Fibroblast of upper back skin (primary cell): ENCODE measurements at regions not wholly inside any gene's neighbourhood (a gene's known extent, or its start where the extent isn't known, plus 50 kb on each side); places are given as distances from the start of the nearest gene placed in this dataset.

Experiments used
- DNase-seq: peaks from one replicate; pipeline ENCODE4 v3.0.0-alpha.2; 2013

- DNase-seq, result no peak
Measured at GRCh38 chr11:115787302-115787701, 283.1 kb upstream of the CADM1 start.

GRCh38 chr11:115784796-115785521, 280.7 kb upstream of the CADM1 start:
- peak; percentile 15 for DNase-seq

GRCh38 chr11:115780646-115781362, 276.6 kb upstream of the CADM1 start:
- DNase-seq, result no peak

- no peak for DNase-seq
Measured at GRCh38 chr11:115778928-115779650, 274.9 kb upstream of the CADM1 start.

GRCh38 chr11:115776916-115777315, 272.7 kb upstream of the CADM1 start:
- no peak for DNase-seq

GRCh38 chr11:115775846-115776245, 271.6 kb upstream of the CADM1 start:
- no peak for DNase-seq

GRCh38 chr11:115774756-115775155, 270.5 kb upstream of the CADM1 start:
- no peak for DNase-seq

- no peak for DNase-seq
Measured at GRCh38 chr11:115769891-115770290, 265.7 kb upstream of the CADM1 start.

- no peak for DNase-seq
Measured at GRCh38 chr11:115767883-115768282, 263.7 kb upstream of the CADM1 start.

- peak; percentile 10 for DNase-seq
Measured at GRCh38 chr11:115767047-115767802, 263.0 kb upstream of the CADM1 start.

- peak; percentile 41 for DNase-seq
Measured at GRCh38 chr11:115766561-115766960, 262.3 kb upstream of the CADM1 start.

GRCh38 chr11:115765803-115766239, 261.6 kb upstream of the CADM1 start:
- peak; percentile 88 for DNase-seq

- DNase-seq, result no peak
Measured at GRCh38 chr11:115764176-115764575, 260.0 kb upstream of the CADM1 start.

- no peak for DNase-seq
Measured at GRCh38 chr11:115761817-115762216, 257.6 kb upstream of the CADM1 start.

- DNase-seq, result no peak
Measured at GRCh38 chr11:115761348-115761747, 257.1 kb upstream of the CADM1 start.

- no peak for DNase-seq
Measured at GRCh38 chr11:115760461-115761320, 256.5 kb upstream of the CADM1 start.

GRCh38 chr11:115759622-115760460, 255.6 kb upstream of the CADM1 start:
- DNase-seq, result peak; percentile 37

- DNase-seq, result no peak
Measured at GRCh38 chr11:115758011-115758410, 253.8 kb upstream of the CADM1 start.

- DNase-seq, result no peak
Measured at GRCh38 chr11:115751243-115752015, 247.2 kb upstream of the CADM1 start.
